Dendritic cell treated with granulocyte-macrophage colony-stimulating factor and Interleukin-4, amounts not matched to agents 40 ng/mL and 50 ng/mL, for 4 days (primary cell): ENCODE measurements at regions not wholly inside any gene's neighbourhood (a gene's known extent, or its start where the extent isn't known, plus 50 kb on each side); places are given as distances from the start of the nearest gene placed in this dataset.

Source experiments
- H3K27ac Mint-ChIP-seq: one replicate; pipeline ENCODE4 v1.8.0; 2022; ENCODE audit warnings: mild to moderate bottlenecking, mixed read lengths
- H3K27me3 Mint-ChIP-seq: one replicate; pipeline ENCODE4 v1.8.0; 2022; ENCODE audit warnings: mild to moderate bottlenecking, mixed read lengths
- H3K36me3 Mint-ChIP-seq: one replicate; pipeline ENCODE4 v1.8.0; 2022; ENCODE audit warnings: low read depth, mixed read lengths
- H3K4me1 Mint-ChIP-seq: one replicate; pipeline ENCODE4 v1.8.0; 2022; ENCODE audit warnings: low read depth, mixed read lengths
- H3K4me3 Mint-ChIP-seq: one replicate; pipeline ENCODE4 v1.8.0; 2022; ENCODE audit warnings: mild to moderate bottlenecking, moderate library complexity, mixed read lengths
- H3K9me3 Mint-ChIP-seq: one replicate; pipeline ENCODE4 v1.8.0; 2022; ENCODE audit warnings: mixed read lengths
- intact Hi-C: fragments of 100-400 bp; cut with micrococcal nuclease; formaldehyde crosslinking; loops from one replicate; pipeline ENCODE4 v1.15.0; 2022

- H3K27ac Mint-ChIP-seq = no peak overlapping the region
- intact Hi-C loops = no loop called here
- H3K9me3 Mint-ChIP-seq = peaks cover 18% of the 10 kb centered on the region
- H3K27me3 Mint-ChIP-seq = no peaks in the 10 kb centered on the region
- H3K4me1 Mint-ChIP-seq = no peaks in the 10 kb centered on the region
- H3K36me3 Mint-ChIP-seq = no peaks in the 10 kb centered on the region
- no peak overlapping the region for H3K4me3 Mint-ChIP-seq
These were observed 836.1 kb downstream of the GALC start for GRCh38 chr14:87156878-87157277.

- peaks cover 18% of the 10 kb centered on the region for H3K9me3 Mint-ChIP-seq
- intact Hi-C loops = no loop called here
- H3K27ac Mint-ChIP-seq = no peak overlapping the region
- no peak overlapping the region for H3K4me3 Mint-ChIP-seq
- no peaks in the 10 kb centered on the region for H3K36me3 Mint-ChIP-seq
- no peaks in the 10 kb centered on the region for H3K27me3 Mint-ChIP-seq
- no peaks in the 10 kb centered on the region for H3K4me1 Mint-ChIP-seq
These were observed 837.0 kb downstream of the GALC start for GRCh38 chr14:87155856-87156488.

DNA sequence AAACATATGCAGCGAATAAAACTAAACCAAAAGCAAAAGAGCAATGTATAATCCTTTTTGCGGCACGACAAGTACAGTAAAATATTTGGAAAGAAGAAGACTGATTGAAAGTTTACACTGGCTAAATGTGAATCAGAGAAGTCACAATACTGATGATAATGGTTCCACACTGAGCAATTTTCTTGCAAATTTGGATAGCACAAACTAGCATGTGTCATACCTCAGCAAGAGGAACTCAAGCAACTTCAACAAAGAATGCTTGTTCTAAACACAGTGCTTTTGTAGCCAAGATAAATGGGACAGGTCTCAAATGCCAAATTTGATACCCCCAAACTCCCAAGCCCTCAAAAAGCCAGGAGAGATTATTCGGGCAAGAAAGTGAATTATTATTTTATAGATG lies 839.1 kb downstream of the GALC start:
- Mint-ChIP-seq H3K27me3 (no peaks in the 10 kb centered on the region), H3K27ac (no peak overlapping the region), H3K36me3 (no peaks in the 10 kb centered on the region), H3K9me3 (peaks cover 9% of the 10 kb centered on the region), H3K4me1 (no peaks in the 10 kb centered on the region), H3K4me3 (no peak overlapping the region)
- intact Hi-C loops = no loop called here

- Mint-ChIP-seq H3K4me1 (no peaks in the 10 kb centered on the region), H3K36me3 (no peaks in the 10 kb centered on the region), H3K27me3 (no peaks in the 10 kb centered on the region), H3K27ac (no peak overlapping the region), H3K9me3 (peaks cover 10% of the 10 kb centered on the region), H3K4me3 (no peak overlapping the region)
- intact Hi-C loops = no loop called here
These were observed 839.6 kb downstream of the GALC start for GRCh38 chr14:87153391-87153790.

- Mint-ChIP-seq H3K27me3 (no peaks in the 10 kb centered on the region), H3K36me3 (no peaks in the 10 kb centered on the region), H3K4me3 (no peak overlapping the region)
These were observed 840.3 kb downstream of the GALC start for GRCh38 chr14:87152693-87153092.

GRCh38 chr14:87149583-87150354 lies 843.2 kb downstream of the GALC start:
- H3K27me3 Mint-ChIP-seq = no peaks in the 10 kb centered on the region
- no peak overlapping the region for H3K4me3 Mint-ChIP-seq
- no peaks in the 10 kb centered on the region for H3K36me3 Mint-ChIP-seq
- no peaks in the 10 kb centered on the region for H3K4me1 Mint-ChIP-seq
- peaks cover 17% of the 10 kb centered on the region for H3K9me3 Mint-ChIP-seq
- H3K27ac Mint-ChIP-seq = no peak overlapping the region
- intact Hi-C loops = no loop called here

More at GRCh38 chr14:87152693-87153092, 840.3 kb downstream of the GALC start:
- intact Hi-C loops = no loop called here
- H3K9me3 Mint-ChIP-seq = peaks cover 9% of the 10 kb centered on the region
- no peak overlapping the region for H3K27ac Mint-ChIP-seq
- H3K4me1 Mint-ChIP-seq = no peaks in the 10 kb centered on the region

GRCh38 chr14:87148655-87149054 lies 844.3 kb downstream of the GALC start:
- intact Hi-C loops = no loop called here
- no peak overlapping the region for H3K4me3 Mint-ChIP-seq
- no peaks in the 10 kb centered on the region for H3K4me1 Mint-ChIP-seq
- H3K36me3 Mint-ChIP-seq = no peaks in the 10 kb centered on the region
- peaks cover 17% of the 10 kb centered on the region for H3K9me3 Mint-ChIP-seq
- no peaks in the 10 kb centered on the region for H3K27me3 Mint-ChIP-seq
- no peak overlapping the region for H3K27ac Mint-ChIP-seq

- Mint-ChIP-seq H3K27ac (no peak overlapping the region), H3K4me3 (no peak overlapping the region), H3K9me3 (peaks cover 34% of the 10 kb centered on the region), H3K36me3 (no peaks in the 10 kb centered on the region), H3K4me1 (no peaks in the 10 kb centered on the region), H3K27me3 (no peaks in the 10 kb centered on the region)
- intact Hi-C loops = no loop called here
These were observed 850.3 kb downstream of the GALC start for GRCh38 chr14:87142551-87143211.

- Mint-ChIP-seq H3K36me3 (no peaks in the 10 kb centered on the region), H3K4me3 (no peak overlapping the region), H3K4me1 (no peaks in the 10 kb centered on the region), H3K27ac (no peak overlapping the region), H3K9me3 (peaks cover 34% of the 10 kb centered on the region), H3K27me3 (no peaks in the 10 kb centered on the region)
- intact Hi-C loops = no loop called here
These were observed 851.2 kb downstream of the GALC start for GRCh38 chr14:87141801-87142200.

GRCh38 chr14:87139299-87139698 lies 853.7 kb downstream of the GALC start:
- Mint-ChIP-seq H3K36me3 (no peaks in the 10 kb centered on the region), H3K4me1 (no peaks in the 10 kb centered on the region), H3K27ac (no peak overlapping the region), H3K9me3 (peaks cover 25% of the 10 kb centered on the region), H3K27me3 (no peaks in the 10 kb centered on the region), H3K4me3 (no peak overlapping the region)
- intact Hi-C loops = no loop called here

DNA sequence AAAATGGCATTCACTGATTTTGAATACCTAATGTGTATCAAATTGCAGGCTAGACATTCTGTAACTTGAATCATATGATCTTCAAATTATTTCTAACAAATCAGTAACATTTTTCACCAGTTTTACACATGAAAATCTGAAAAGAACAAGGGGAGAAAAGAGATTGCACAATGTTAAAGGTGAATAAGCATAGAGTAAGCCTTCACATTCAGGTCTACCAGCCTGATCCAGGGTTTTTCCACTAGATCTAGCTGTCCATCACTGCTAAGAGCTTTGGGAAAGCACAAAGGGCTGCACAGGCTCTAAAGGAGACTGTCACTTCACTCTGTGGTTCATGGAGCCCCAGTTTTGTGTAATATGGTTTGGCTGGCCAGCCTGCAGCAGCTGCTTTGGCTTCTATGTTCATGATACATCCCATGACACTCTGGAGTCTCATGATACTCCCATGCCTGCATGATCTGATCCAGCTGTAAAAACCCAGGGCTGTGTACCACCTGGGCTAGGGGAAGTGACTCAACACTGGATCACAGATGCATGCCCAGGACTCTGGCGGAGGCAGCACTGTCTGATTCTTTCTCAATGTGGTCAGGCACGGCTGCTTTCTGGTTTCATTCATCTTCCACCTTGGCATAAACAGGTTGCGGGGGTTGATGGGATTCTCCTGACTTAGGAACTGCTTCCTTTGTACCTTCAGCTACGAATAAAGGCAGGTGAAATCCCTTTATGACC lies 859.7 kb downstream of the GALC start:
- Mint-ChIP-seq H3K4me3 (no peak overlapping the region), H3K9me3 (peaks cover 7% of the 10 kb centered on the region), H3K27me3 (no peaks in the 10 kb centered on the region), H3K36me3 (no peaks in the 10 kb centered on the region), H3K4me1 (no peaks in the 10 kb centered on the region), H3K27ac (no peak overlapping the region)
- intact Hi-C loops = no loop called here

- Mint-ChIP-seq H3K4me1 (no peaks in the 10 kb centered on the region), H3K27ac (no peak overlapping the region), H3K27me3 (no peaks in the 10 kb centered on the region), H3K9me3 (peaks cover 7% of the 10 kb centered on the region), H3K36me3 (no peaks in the 10 kb centered on the region), H3K4me3 (no peak overlapping the region)
- intact Hi-C loops = no loop called here
These were observed 861.1 kb downstream of the GALC start for GRCh38 chr14:87131879-87132278.

- Mint-ChIP-seq H3K27ac (no peak overlapping the region), H3K36me3 (no peaks in the 10 kb centered on the region), H3K9me3 (no peaks in the 10 kb centered on the region), H3K4me1 (no peaks in the 10 kb centered on the region), H3K27me3 (no peaks in the 10 kb centered on the region), H3K4me3 (no peak overlapping the region)
- intact Hi-C loops = no loop called here
These were observed 870.8 kb downstream of the GALC start for GRCh38 chr14:87122166-87122565.

GRCh38 chr14:87121716-87122115 lies 871.3 kb downstream of the GALC start:
- Mint-ChIP-seq H3K9me3 (no peaks in the 10 kb centered on the region), H3K4me3 (no peak overlapping the region), H3K4me1 (no peaks in the 10 kb centered on the region), H3K27me3 (no peaks in the 10 kb centered on the region), H3K27ac (no peak overlapping the region), H3K36me3 (no peaks in the 10 kb centered on the region)
- intact Hi-C loops = no loop called here
